HG03060 (cell line): ENCODE measurements at regions not wholly inside any gene's neighbourhood (a gene's known extent, or its start where the extent isn't known, plus 50 kb on each side); places are given as distances from the start of the nearest gene placed in this dataset.
A peak's percentile ranks its signal among the peaks of the same experiment; 100 is the strongest.

Source experiments
- ATAC-seq: cut with Tn5 transposase; IDR thresholded peaks from one replicate; pipeline ENCODE4 v1.9.1; 2021; ENCODE audit warnings: low read depth, moderate number of reproducible peaks; ENCODE audit not compliant: unreplicated experiment

DNA sequence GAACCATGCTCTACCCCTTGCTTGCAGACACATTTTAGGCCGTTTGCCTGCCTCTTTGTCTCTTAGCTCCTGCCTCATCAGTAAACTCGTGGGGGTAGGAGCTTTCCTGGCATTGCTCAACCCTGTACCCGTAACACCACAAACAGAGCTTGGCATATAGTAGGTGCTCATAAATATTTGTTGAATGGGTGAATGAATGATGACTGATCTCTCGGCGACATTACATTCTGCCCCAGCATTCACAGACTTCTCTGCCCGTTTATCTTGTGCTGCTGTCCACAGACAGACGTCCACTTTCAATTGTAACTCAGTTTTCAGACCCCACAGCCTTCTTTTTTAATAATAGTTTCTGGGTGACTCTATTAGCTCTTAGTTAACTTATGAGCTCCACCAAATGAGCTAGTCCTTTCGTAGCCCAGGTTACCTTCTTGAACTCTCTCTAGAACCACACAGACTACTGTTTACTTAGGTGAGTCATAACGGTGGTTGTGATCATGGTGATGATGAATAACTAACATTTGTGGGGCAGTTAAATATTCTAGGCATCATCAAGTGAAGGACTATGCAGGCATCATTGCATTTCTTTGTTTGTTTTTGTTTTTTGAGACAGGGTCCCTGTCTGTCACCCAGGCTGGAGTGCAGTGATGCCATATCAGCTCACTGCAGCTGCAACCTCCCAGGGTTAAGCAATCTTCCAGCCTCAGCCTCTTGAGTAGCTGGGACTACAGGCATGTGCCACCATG, 188.4 kb downstream of the ADAMTS15 start:
- peak; percentile 78 for ATAC-seq

DNA sequence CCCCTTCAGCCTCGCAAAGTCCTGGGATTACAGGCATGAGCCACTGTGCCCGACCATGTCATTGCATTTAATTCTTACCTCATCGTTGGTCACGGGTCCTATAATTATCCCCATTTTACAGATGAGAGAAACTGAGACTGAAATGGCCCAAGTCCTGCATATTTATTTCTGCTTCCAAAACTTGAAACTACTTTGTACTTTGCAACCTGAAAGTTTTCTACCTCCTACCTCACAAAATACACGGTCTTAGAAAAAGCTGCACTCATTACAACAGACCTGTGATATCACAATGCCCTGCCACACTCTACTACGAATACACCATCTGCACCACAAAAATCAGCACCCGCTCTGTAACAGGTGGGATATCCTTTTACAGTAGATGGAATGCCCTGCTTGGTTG, 189.1 kb downstream of the ADAMTS15 start:
- ATAC-seq, result no peak

DNA sequence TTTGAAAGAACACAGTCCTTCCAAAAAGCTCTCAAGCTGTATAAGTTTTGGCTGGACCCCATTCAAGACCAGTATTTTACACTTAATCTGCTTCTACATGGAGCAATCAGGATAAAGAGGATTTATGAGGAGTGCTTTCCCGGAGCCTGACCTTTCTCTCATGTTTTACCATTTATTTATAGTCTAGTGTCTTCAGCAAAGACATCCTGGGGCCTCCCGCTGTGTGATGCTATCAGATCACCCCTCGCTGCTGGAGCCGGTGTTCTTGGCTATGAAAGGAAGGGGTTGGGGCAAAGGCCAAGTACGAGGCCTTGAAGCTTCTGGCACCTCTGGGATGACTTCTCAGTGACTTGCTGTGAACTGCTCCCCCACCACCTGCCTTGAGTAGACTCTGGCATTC, 189.6 kb downstream of the ADAMTS15 start:
- ATAC-seq, result no peak

DNA sequence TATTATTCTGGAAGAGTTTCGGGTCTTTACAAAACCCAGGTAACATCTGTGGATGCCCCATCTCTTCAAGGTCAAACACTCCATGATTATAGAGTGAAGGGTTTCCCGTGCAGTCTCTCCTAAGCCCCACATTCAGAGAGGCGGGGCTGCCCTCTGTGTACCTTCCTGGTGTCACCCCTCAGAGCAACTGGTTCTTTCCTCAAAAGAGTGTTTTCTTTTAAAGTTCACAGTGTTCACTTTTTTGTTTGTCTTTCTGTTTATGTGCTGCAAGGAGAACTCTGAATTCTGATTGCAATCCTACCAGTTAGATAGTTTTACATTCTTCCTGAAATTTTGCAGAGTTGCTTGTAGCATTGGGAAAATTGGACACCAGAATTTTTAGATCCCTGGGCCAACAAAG, 190.2 kb downstream of the ADAMTS15 start:
- no peak for ATAC-seq

DNA sequence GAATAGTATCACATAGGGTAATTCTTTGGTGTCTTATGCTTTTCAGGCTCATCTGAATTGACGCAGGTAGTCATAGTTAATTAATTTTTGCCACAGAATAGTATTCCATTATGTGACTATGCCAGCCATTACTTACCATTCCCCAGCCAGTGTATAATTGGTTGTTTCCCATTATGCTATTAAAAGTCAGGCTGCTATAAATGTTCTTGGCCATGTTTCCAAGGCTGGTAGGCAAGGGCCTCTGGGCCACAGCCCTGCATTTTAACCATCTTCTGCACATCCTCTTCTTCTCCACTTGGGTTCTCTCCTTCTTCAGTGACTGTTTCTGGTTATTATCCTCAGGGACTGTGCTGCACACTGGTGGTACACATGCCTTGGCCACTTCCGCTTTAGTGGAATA, 190.9 kb downstream of the ADAMTS15 start:
- ATAC-seq, result no peak

DNA sequence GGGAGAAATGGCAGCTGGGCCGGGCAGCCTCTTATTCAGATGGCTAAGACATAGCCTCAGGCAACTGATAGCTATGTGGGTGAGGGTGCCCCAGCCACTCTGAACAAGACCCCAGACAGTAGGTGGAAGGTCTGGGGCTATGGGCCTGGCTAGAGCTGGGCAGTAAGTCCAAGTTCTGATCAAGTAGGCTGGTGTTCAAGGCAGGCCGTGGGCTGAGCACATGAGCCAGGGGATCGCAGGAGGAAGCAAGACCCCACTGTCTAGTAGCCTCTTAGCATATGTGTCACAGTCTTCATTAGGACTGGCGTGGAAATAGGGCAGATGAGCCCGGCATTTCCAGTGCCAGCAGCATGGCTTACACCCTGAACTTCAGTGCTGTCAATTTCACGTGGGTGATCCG, 192.1 kb downstream of the ADAMTS15 start:
- no peak for ATAC-seq

DNA sequence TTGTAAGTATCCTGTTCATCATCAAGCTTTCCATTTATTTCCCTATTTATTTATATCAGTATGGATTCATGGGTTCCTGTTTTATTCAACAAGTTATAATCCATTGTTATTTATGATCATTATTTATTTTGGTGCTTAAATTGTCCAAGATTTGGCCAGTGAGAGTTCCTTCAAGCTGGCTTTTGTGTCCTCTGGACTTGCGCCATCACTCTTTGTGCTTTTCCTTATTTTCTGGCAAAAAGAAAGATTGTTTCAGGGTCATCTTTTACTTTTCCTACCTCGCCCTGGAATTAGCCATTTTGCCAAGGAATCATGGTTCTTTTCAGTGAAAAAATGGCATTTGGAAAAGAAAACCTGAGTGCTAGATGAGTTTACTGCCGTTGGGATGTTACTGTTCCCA, 193.4 kb downstream of the ADAMTS15 start:
- no peak for ATAC-seq

DNA sequence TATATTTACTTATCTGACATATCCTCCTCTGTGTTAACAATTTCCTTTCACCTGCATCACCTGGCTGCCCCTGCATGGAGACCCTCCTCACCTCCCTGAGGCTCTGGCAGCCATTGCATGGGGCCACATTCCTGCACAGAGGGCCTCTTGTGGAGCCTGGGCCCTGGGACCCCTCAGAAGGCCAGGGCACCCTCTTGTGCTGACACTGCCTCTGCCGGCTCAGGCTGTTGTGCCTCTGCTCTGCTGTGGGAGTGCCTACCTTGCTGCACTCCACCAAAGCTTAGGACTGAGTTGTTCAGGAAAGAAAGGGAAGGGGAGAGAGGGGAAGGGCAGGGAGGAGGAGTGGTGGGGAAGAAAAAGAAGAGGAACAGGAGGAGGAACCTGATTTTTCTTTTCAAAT, 194.5 kb downstream of the ADAMTS15 start:
- ATAC-seq, result no peak

DNA sequence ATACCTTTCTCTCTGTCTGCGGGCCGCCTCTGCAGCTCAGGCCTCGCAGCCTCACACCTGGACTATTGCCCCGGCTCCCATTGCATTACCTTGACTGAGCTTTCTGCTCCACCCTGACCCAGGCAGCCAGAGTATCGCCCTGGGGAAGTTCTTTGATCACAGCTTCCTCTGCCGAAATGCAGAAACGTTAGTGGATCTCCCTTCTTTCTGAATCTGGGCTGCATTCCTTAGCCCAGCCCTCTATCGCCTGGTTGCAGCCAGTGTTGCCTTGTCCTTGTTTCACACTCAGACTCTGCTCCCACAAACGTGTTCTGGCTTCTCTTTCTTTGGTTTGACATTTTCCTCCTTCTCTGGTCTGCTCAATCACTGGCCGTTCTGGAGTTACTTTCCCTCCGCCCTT, 195.7 kb downstream of the ADAMTS15 start:
- ATAC-seq, result no peak

DNA sequence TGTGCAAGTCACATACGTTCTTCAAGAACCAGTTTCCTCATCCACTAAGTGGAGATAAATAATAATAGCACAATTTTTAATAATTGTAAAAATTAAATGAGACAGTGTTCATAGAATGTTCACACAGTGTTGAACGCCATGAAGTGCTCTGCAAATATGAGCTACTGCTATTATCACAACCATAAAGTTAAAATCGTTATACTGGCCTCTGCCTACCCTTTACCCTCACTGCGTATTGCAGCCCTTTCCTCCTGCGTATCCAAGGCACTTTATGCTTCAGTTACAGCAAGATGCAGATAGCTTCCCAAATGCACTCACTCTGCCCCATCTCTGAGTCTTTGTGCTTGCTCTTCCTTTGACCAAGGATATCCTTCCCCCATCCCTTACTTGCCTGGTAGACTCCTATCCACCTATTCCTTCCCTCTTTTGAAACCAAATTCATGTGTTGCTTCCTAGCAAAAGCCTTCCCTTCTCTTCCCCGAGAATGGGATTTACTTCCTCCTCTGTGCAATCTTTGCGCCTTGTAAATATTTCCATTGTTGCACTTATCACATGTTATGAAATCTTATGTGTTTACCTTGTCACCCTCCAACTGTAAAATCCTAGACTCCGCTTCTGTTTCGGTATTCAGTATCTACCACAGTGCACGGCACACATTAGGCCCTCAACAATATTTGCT, 196.9 kb downstream of the ADAMTS15 start:
- ATAC-seq, result no peak

DNA sequence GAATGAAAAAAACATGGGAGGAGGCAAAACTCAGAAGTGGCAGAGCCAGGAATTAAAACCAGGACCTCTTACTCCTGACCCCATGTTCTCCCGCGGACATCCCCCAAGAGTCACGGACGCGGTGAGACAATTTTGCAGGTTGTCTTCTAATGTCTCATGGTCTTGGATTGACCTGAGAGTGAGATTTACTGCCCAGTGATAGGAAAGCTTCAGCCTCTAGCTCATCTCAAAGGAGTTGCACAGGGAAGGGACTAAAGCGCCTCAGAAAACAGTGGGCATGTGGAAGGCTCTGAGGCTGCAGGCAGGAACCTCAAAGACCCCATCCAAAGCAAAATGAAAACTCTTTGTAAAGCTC, 197.4 kb downstream of the ADAMTS15 start:
- ATAC-seq, result no peak

DNA sequence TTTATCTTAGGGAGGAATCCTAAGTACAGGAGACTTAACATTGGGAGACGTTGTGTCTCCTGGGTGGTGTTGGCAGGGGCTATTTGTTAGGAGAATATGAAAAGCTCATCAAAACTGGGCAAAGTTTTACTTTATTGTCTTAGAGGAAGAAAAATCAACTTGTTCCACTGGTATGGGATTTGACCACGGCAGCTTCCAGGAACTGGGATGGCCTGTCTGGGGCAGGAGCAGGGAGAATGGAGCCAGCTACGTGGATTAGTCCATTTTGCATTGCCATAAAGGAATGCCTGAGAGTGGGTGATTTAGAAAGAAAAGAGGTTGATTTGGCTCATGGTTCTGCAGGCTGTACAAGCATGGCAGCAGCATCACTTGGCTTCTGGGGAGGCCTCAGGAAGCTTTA, 198.4 kb downstream of the ADAMTS15 start:
- ATAC-seq, result no peak

DNA sequence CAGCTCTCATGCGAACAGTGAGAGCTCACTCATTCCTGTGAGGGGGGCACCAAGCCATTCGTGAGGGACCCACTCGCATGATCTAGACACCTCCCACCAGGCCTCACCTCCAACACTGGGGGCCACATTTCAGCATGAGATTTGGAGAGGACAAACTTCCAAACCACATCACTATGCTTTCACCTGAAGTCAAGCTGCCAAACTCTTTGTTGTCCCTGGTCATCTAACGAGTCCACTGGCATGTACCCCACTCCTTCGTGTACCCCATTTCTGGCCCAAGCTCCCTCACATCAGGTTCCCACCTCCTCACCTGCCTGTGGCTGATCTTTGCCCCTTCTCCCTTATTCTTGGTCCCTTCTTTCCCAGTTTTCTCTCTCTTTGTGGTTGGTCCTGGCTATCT, 198.9 kb downstream of the ADAMTS15 start:
- ATAC-seq, result no peak

DNA sequence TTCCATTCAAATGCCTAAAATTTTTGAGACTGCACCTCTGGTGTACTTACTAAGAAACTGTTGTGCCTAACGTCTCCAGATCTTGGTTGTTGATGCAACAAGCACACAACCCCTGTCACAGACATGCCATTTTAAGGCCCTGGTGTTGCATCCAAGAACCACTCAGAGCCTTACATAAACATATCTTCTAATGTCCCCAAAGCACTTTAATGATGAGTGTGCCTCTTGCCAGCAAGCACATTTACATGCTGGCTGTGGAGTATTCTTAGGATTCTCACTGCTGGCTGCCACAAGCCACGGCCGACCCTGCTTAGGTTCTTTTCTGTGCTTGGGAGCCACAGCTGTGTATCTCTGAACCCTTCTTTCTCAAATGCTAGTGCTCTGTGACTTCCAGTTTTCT, 201.4 kb downstream of the ADAMTS15 start:
- ATAC-seq, result no peak

DNA sequence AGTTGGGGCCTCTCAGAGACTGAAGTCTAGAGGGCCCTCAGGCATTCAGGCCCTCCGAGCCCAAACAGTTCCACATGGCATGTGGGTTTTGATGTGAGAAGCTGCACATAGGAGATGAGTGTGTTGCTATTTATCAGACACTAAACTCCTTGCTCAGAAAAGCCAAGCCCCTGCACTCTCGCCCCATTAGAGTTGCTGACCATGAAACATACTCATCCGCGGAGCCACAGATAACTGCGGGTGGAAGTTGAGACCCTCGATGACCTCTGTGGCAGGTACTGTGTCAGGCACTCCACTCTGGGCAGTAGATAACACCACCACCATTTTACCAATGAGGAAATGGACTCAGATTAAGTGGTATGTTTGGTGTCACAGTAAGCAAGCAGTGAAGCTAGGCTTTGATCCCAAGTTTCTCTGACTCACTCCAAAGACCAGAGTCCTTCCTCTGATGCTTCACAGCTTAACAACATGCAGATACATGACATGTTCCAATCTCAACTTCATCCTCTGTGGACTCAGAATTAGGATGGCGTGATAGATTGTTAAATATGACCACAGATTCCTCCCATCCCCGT, 202.1 kb downstream of the ADAMTS15 start:
- no peak for ATAC-seq

DNA sequence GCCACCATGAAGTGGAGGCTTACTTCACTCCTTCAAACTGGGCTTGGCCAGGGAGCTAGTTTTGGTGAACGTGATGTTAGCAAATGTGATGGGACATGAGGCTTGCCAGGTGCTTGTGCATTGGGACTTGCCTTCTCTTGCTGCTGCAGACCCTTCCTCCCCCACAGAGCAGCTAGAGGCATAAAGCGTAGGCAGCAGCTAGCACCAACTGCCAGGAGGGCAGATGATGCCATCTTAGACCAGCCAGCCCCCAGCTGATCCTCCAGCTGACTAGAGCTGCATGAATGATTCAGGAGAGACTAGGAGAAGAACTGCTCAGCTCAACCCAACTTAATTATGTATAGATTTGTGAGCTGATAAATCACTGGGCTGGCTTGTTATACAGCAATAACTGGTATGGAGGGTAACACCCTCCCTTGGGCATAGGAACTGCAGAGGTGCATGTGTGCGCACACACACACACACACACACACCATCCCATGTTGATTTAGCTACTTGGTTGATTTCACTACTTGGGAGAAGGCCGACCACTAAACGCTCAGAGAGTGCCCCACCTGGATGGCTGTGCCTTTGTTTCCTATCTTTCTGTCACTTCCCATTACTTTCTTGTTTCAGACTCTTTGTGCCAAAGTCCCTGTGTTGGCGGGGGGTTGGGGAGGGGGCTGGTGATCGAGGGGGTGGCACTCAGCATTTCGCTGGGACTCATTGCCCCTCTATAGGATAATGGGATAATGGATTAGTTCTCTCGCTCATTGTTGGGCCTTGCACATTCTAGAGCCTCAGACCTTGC, 202.8 kb downstream of the ADAMTS15 start:
- ATAC-seq, result no peak

DNA sequence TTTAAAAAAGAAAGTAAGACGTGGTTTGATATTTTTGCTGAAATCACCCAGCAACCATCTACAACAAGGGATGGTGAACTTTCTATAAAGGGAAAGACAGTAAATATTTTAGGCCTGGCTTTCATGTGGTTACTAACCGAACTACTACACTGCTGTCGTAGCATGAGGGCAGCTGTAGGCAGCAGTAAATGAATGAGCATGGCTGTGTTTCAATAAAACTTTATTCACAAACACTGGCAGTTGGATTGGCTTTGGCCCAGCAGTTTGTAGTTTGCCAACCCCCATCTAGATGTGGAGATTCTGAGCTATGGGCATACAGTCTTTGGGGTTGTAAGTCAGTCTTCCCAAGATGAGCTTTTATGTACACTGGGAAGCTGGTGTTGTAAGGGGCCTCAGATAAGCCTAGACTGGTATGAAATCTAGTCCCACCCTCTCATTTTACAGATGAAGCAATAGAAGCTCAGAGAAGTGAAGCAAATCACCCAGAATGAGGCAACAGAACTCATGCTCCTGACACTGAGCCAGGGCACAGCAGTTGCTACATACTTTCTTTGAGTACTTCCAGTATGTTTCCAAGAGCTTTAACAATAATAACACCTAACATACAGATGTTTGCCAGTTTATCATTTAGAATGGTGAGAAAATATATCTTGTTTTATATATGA, 204.4 kb downstream of the ADAMTS15 start:
- no peak for ATAC-seq

DNA sequence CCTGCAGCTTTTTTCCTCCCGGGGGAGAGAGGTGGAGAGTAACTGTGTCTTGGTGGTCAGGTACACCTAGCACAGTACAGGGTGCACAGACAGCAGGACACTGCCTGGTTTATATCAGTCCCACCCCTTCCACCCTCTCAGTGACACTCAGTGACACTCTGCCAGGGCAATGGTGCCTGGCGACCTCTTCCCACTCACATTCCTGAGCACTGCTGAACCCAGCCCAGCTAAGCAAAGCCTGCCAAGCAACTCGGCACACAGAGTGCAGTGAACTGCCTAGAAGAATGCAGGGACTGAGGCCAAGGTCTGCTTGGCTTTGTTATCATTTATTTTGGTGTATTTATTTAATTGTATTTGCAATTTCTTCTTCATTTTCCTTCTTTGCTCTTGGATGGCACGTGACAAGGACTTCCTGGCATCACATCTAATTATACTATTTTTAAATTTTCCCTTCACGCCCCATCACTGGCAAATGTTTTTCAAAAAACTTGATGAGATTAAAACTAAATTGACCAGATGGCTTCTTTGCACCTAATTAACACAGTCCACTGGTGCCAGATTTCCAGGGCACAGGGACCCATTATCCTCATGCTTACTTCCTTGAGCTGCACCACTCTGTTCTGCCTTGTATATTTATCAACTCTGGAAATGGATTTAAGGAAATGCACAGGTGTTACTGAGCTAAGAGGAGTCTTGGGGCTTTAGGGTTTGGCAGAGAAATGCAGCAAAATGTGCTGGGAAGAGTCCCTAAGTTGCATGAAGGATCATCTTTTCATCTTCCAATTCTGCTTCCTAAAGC, 205.6 kb downstream of the ADAMTS15 start:
- no peak for ATAC-seq

DNA sequence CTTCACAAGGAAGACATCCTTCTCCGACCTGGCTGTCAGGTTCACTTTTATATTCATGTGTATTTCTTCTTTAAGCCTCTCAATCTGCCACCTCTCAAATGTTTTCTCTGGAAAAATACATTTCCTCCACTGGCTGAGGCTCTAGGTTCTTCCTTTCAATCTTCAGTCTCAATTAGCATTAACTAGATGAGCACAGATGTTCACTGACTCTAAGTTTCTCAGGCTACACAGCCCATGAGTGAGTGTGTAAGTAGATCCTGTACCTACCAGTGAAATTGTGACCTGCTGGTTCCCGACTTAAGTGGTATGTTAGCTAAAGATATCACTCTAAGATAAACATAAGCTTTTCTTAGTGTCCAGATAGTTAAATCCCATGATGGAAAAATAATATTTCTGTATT, 206.9 kb downstream of the ADAMTS15 start:
- ATAC-seq, result no peak

DNA sequence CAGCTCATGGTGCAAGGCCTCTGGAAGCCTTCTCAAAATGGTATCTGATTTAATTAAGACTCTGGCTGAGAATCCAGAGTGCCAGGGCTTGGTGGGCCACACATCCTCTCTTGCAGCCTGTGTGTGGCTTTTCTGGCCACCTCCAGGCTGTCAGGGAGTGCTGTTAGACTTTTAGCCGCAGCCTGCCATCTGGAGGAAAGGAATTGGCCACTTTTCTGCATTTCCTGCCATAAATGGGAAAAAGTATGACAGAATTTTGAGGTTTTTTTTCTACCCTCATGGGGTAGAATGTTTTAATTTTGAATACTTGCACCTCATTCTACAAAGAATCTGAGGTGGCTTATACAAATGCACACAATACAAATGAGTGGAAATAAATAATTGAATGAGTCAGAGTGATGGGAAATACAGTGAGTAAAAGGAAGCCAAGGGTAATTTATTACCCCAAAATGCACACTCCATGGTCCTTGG, 218.4 kb downstream of the ADAMTS15 start:
- ATAC-seq, result no peak
